Stimulated activated CD8-positive, alpha-beta memory T cell treated with anti-CD3 and anti-CD28 coated beads, Interleukin-12 subunit alpha, Interleukin-12 subunit beta, amount 100 ng/mL, for 1 hour (primary cell): ENCODE measurements at regions not wholly inside any gene's neighbourhood (a gene's known extent, or its start where the extent isn't known, plus 50 kb on each side); places are given as distances from the start of the nearest gene placed in this dataset.
"Not testable (repeated sequence)": the region's sequence is repeated elsewhere in the genome, so short reads cannot be mapped to it uniquely, and the experiment has no call there.

Source experiments
- DNase-seq: peaks from one replicate; pipeline ENCODE4 v3.0.0-alpha.2; 2020; ENCODE audit warnings: low read depth

- DNase-seq, result no peak
Measured at GRCh38 chr18:25493401-25493800, 141.4 kb upstream of the ZNF521 start.

GRCh38 chr18:25490316-25490715 is 138.3 kb upstream of the ZNF521 start:
- DNase-seq, result no peak

- DNase-seq, result no peak
Measured at GRCh38 chr18:25473008-25473407, 121.0 kb upstream of the ZNF521 start.

GRCh38 chr18:25470756-25471524 is 119.0 kb upstream of the ZNF521 start:
- DNase-seq, result not testable (repeated sequence)

GRCh38 chr18:25470062-25470461 is 118.1 kb upstream of the ZNF521 start:
- DNase-seq, result no peak

- no peak for DNase-seq
Measured at GRCh38 chr18:25469489-25469888, 117.5 kb upstream of the ZNF521 start.

- DNase-seq, result no peak
Measured at GRCh38 chr18:25467226-25467987, 115.4 kb upstream of the ZNF521 start.

GRCh38 chr18:25465152-25465732 is 113.3 kb upstream of the ZNF521 start:
- no peak for DNase-seq

- no peak for DNase-seq
Measured at GRCh38 chr18:25464227-25464626, 112.3 kb upstream of the ZNF521 start.

GRCh38 chr18:25463726-25464125 is 111.8 kb upstream of the ZNF521 start:
- DNase-seq, result no peak

GRCh38 chr18:25459814-25460213 is 107.8 kb upstream of the ZNF521 start:
- no peak for DNase-seq

- no peak for DNase-seq
Measured at GRCh38 chr18:25457601-25458000, 105.6 kb upstream of the ZNF521 start.

GRCh38 chr18:25457126-25457525 is 105.2 kb upstream of the ZNF521 start:
- DNase-seq, result no peak

- no peak for DNase-seq
Measured at GRCh38 chr18:25456334-25457010, 104.5 kb upstream of the ZNF521 start.

- no peak for DNase-seq
Measured at GRCh38 chr18:25455646-25456045, 103.7 kb upstream of the ZNF521 start.

GRCh38 chr18:25455159-25455558 is 103.2 kb upstream of the ZNF521 start:
- no peak for DNase-seq

GRCh38 chr18:25454730-25455129 is 102.8 kb upstream of the ZNF521 start:
- DNase-seq, result no peak

- no peak for DNase-seq
Measured at GRCh38 chr18:25454270-25454659, 102.3 kb upstream of the ZNF521 start.

GRCh38 chr18:25453556-25454269 is 101.7 kb upstream of the ZNF521 start:
- DNase-seq, result no peak

GRCh38 chr18:25451077-25451658 is 99.2 kb upstream of the ZNF521 start:
- DNase-seq, result no peak

- DNase-seq, result no peak
Measured at GRCh38 chr18:25449046-25449445, 97.1 kb upstream of the ZNF521 start.

GRCh38 chr18:25446972-25447371 is 95.0 kb upstream of the ZNF521 start:
- no peak for DNase-seq
